HFFc6 (cell line): ENCODE measurements at regions not wholly inside any gene's neighbourhood (a gene's known extent, or its start where the extent isn't known, plus 50 kb on each side); places are given as distances from the start of the nearest gene placed in this dataset.
"Not testable (repeated sequence)": the region's sequence is repeated elsewhere in the genome, so short reads cannot be mapped to it uniquely, and the experiment has no call there.

Experiments
- DNase-seq: peaks from one replicate; pipeline ENCODE4 v3.0.0-alpha.2; 2018
- H3K27ac Mint-ChIP-seq: 2 replicates; pipeline ENCODE4 v1.8.0; 2020; ENCODE audit warnings: mild to moderate bottlenecking, mixed read lengths
- H3K27me3 Mint-ChIP-seq: 2 replicates; pipeline ENCODE4 v1.8.0; 2021; ENCODE audit warnings: mild to moderate bottlenecking, moderate library complexity, mixed read lengths; ENCODE audit not compliant: insufficient read depth
- H3K36me3 Mint-ChIP-seq: 2 replicates; pipeline ENCODE4 v1.8.0; 2021; ENCODE audit warnings: low read depth, mixed read lengths
- H3K4me1 Mint-ChIP-seq: 2 replicates; pipeline ENCODE4 v1.8.0; 2020; ENCODE audit warnings: low read depth, mixed read lengths
- H3K4me3 Mint-ChIP-seq: 2 replicates; pipeline ENCODE4 v1.8.0; 2020; ENCODE audit warnings: mild to moderate bottlenecking, moderate library complexity, mixed read lengths
- H3K9me3 Mint-ChIP-seq: 2 replicates; pipeline ENCODE4 v1.8.0; 2020; ENCODE audit warnings: mild to moderate bottlenecking, mixed read lengths
- TF ChIP-seq, protein P1 (sequence below): fragments of 200-600 bp; sonication (generic); IDR thresholded peaks from 2 replicates; pipeline ENCODE4 v1.5.0; 2021; ENCODE audit warnings: antibody characterized with exemption, mild to moderate bottlenecking

DNA sequence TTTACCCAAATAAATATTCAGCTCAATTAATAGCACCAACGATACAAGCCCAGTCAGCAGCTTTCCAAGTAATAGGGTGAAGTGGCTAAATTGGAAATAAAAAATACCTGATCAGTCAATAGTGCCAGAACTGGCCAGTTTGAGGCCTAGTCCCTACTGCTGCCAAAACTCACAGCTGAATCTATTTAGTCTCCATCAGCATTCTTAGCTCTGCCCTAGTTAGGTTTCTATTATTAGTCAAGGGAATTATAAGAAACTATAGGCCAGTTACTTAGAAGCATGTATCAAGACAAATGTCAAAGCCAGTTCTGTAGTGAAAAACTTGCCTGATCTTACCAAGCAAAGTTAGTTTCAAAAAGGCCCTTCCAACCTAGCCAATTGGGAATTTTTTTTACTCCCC, 146.2 kb upstream of the ZBTB20 start:
- TF ChIP-seq, protein P1, sequence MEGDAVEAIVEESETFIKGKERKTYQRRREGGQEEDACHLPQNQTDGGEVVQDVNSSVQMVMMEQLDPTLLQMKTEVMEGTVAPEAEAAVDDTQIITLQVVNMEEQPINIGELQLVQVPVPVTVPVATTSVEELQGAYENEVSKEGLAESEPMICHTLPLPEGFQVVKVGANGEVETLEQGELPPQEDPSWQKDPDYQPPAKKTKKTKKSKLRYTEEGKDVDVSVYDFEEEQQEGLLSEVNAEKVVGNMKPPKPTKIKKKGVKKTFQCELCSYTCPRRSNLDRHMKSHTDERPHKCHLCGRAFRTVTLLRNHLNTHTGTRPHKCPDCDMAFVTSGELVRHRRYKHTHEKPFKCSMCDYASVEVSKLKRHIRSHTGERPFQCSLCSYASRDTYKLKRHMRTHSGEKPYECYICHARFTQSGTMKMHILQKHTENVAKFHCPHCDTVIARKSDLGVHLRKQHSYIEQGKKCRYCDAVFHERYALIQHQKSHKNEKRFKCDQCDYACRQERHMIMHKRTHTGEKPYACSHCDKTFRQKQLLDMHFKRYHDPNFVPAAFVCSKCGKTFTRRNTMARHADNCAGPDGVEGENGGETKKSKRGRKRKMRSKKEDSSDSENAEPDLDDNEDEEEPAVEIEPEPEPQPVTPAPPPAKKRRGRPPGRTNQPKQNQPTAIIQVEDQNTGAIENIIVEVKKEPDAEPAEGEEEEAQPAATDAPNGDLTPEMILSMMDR: no peak
- DNase-seq: no peak
- Mint-ChIP-seq H3K4me1 (no peaks in the 10 kb centered on the region), H3K9me3 (no peaks in the 10 kb centered on the region), H3K27me3 (peaks cover 2% of the 10 kb centered on the region; the same call in 1 of the 2 replicates), H3K36me3 (no peaks in the 10 kb centered on the region), H3K4me3 (no peak overlapping the region), H3K27ac (no peak overlapping the region)

DNA sequence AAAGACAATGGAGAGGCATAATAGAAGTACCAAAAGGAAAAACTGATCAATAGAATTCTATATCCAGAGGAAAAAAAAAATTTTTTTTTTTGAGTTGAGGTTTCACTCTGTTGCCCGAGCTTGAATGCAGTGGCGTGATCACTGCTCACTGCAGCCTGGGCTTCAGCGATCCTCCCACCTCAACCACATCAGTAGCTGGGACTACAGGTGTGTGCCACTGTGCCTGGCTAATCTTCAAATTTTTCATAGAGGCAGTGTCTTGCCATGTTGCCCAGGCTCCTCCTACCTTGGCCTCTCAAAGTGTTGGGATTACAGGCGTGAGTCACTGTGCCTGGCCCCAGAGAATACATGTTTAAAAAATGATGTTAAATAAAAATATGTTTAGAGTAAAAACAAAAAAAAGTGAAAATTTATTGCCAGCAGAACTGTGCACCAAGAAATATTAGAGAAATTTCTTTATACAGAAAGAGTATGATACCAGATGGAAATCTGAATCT, 154.3 kb upstream of the ZBTB20 start:
- no peak for DNase-seq

DNA sequence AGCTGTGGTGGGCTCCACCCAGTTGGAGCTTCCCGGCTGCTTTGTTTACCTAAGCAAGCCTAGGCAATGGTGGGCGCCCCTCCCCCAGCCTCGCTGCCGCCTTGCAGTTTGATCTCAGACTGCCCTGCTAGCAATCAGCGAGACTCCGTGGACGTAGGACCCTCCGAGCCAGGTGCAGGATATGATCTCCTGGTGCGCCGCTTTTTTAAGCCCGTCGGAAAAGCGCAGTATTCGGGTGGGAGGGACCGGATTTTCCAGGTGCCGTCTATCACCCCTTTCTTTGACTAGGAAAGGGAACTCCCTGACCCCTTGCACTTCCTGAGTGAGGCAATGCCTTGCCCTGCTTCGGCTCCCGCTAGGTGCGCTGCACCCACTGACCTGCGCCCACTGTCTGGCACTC, 170.9 kb upstream of the ZBTB20 start:
- not testable (repeated sequence) for H3K27ac Mint-ChIP-seq

More for the DNA sequence above, 154.3 kb upstream of the ZBTB20 start:
- Mint-ChIP-seq H3K27me3 (no peaks in the 10 kb centered on the region), H3K4me1 (no peaks in the 10 kb centered on the region), H3K9me3 (no peaks in the 10 kb centered on the region), H3K4me3 (no peak overlapping the region), H3K36me3 (no peaks in the 10 kb centered on the region), H3K27ac (no peak overlapping the region)
- TF ChIP-seq, protein P1: no peak

DNA sequence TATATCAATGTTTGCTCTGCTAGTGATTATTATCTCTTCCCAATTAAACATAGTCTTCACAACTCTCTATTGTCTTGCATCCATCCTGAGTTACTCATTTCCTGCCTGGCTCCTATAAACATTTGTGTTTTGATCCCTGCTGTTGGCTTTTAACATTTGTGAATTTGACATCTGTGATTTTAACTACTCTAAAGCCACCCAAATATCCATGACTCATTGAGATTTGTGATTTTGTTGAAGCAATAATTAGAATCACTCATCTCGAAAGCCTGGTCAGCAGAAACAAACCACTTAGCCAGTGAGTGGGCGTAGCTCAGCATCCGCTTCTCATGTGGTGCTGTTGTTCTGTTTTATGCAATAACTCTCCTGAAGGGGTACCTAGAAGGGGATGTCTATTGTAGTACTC, 174.3 kb upstream of the ZBTB20 start:
- Mint-ChIP-seq H3K4me3 (no peak overlapping the region; the same call in 1 of the 2 replicates), H3K27ac (no peak overlapping the region), H3K27me3 (peaks cover 7% of the 10 kb centered on the region), H3K9me3 (no peaks in the 10 kb centered on the region), H3K36me3 (no peaks in the 10 kb centered on the region), H3K4me1 (peaks cover 34% of the 10 kb centered on the region)
- TF ChIP-seq, protein P1: no peak
- DNase-seq: peak; percentile 19

More for the DNA sequence above, 170.9 kb upstream of the ZBTB20 start:
- not testable (repeated sequence) for H3K36me3 Mint-ChIP-seq, H3K4me3 Mint-ChIP-seq, DNase-seq, H3K9me3 Mint-ChIP-seq, H3K27me3 Mint-ChIP-seq
- H3K4me1 Mint-ChIP-seq: peaks cover 20% of the 10 kb centered on the region

DNA sequence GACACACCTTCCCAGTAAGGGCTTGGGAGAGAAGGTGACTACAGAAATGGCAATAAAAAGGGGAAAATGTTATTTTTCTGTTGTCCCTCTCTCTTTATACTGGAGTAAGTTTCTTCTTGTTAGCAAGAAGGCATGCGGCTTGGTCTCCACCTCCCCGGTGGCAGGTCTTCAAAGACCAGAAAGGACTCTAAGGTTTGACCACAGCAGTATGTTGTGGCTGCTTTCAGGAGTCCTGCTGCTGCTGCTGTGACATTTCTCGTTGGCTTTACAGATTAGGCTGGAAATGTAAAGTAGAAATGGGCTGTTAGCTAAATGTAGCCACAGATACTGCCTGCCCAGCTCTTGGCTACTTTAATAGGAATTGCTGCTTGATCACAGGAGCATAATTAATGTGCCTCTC, 175.8 kb upstream of the ZBTB20 start:
- no peak overlapping the region for H3K4me3 Mint-ChIP-seq
- H3K4me1 Mint-ChIP-seq: peaks cover 34% of the 10 kb centered on the region
- TF ChIP-seq, protein P1: no peak
- H3K9me3 Mint-ChIP-seq: no peaks in the 10 kb centered on the region
- DNase-seq: no peak
- H3K36me3 Mint-ChIP-seq: no peaks in the 10 kb centered on the region
- H3K27me3 Mint-ChIP-seq: peaks cover 5% of the 10 kb centered on the region
- H3K27ac Mint-ChIP-seq: no peak overlapping the region

DNA sequence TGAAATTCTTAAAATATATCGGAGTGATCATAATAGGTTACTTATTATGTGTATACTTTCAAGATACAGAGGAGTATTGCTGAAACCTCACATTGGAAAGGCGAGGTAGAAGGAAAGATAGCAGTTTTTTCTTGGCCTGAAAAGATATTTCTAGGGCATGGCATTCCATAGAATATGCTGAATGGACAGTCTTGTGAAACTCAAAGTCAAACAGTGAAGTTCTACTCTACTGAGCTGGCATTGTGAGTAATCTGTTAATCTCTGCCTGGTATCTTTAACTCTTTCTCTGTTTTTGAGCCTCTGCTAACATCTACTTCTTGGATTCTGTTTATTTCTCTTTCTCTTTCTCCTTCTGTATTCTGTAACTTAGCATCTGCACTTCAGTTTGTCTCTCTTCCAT, 176.3 kb upstream of the ZBTB20 start:
- no peak overlapping the region for H3K4me3 Mint-ChIP-seq
- H3K27me3 Mint-ChIP-seq: peaks cover 5% of the 10 kb centered on the region
- H3K36me3 Mint-ChIP-seq: no peaks in the 10 kb centered on the region

More for the DNA sequence above, 176.3 kb upstream of the ZBTB20 start:
- Mint-ChIP-seq H3K27ac (no peak overlapping the region), H3K9me3 (no peaks in the 10 kb centered on the region), H3K4me1 (peaks cover 34% of the 10 kb centered on the region)
- TF ChIP-seq, protein P1: no peak
- DNase-seq: no peak
